ENCODE measurements at regions not wholly inside any gene's neighbourhood (a gene's known extent, or its start where the extent isn't known, plus 50 kb on each side); places are given as distances from the start of the nearest gene placed in this dataset.

DNA sequence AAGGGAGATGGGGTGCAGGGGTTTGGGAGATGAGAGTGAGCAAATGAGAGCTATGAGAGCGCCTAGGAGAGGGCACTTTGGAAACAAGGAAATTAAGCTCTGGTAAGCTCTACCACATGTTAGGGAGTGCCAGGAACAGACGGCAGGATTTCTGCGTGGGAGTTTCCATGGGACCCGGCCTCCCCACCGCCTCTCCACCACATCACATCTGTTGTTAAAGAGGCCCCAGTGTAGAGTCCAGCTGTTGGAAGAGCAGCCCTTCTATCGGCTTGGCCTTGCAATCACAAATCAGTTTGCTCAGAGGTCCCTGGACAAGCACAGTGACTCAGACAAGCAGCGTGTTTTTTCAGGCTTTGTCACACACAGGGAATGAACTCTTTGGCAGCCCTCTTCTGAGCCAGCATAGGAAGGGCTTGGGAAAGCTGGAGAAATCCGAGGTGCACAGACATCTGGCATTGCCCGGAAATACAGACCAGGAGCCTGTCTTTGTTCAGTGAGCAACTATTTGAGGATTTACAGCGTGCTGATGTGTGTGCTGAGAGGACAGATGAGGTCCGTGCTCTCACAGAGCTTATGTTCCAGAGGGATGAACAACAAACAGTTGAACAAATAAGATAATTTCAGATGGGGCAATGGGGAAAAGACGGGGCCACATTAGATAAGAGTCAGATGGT, 370.6 kb upstream of the PROK2 start:
- in situ Hi-C loops (cut with MboI; ENCODE audit: low pct_ligation_motif_present in 1 of 4, low pct_unique_long_range_greater_than_20kb in 1 of 4, low sequenced_read_pairs in 3 of 4) (no loop called here), intact Hi-C loops (cut with DNase I; ENCODE audit: low total_unique reads) (loop anchor here (5.0 kb wide), 1 partner anchor 1297 kb away; no protein-coding TSS in a partner anchor)
- Histone ChIP-seq H3K27ac (peak overlapping the region; percentile 74 to 78 (median 76)), H3K4me3 (no peak overlapping the region), H3K36me3 (no peaks in the 10 kb centered on the region), H3K9me3 (no peaks in the 10 kb centered on the region), H3K27me3 (no peaks in the 10 kb centered on the region), H3K4me1 (peaks cover 18 to 48% (median 41%) of the 10 kb centered on the region in 4 donors)
- peak in 2 of 3 donors; percentile 39 to 58 for TF ChIP-seq POLR2AphosphoS5 (IDR thresholded peaks at IDR 0.05)
- TF ChIP-seq, protein P1, sequence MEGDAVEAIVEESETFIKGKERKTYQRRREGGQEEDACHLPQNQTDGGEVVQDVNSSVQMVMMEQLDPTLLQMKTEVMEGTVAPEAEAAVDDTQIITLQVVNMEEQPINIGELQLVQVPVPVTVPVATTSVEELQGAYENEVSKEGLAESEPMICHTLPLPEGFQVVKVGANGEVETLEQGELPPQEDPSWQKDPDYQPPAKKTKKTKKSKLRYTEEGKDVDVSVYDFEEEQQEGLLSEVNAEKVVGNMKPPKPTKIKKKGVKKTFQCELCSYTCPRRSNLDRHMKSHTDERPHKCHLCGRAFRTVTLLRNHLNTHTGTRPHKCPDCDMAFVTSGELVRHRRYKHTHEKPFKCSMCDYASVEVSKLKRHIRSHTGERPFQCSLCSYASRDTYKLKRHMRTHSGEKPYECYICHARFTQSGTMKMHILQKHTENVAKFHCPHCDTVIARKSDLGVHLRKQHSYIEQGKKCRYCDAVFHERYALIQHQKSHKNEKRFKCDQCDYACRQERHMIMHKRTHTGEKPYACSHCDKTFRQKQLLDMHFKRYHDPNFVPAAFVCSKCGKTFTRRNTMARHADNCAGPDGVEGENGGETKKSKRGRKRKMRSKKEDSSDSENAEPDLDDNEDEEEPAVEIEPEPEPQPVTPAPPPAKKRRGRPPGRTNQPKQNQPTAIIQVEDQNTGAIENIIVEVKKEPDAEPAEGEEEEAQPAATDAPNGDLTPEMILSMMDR (IDR thresholded peaks at IDR 0.05): no peak
- WGBS, 2 donors (ENCODE audit: low coverage in 1 of 2): 29 to 48% methylated on average over 4 to 12 of the region's 12 CpGs
- peak; percentile 53 for DNase-seq

DNA sequence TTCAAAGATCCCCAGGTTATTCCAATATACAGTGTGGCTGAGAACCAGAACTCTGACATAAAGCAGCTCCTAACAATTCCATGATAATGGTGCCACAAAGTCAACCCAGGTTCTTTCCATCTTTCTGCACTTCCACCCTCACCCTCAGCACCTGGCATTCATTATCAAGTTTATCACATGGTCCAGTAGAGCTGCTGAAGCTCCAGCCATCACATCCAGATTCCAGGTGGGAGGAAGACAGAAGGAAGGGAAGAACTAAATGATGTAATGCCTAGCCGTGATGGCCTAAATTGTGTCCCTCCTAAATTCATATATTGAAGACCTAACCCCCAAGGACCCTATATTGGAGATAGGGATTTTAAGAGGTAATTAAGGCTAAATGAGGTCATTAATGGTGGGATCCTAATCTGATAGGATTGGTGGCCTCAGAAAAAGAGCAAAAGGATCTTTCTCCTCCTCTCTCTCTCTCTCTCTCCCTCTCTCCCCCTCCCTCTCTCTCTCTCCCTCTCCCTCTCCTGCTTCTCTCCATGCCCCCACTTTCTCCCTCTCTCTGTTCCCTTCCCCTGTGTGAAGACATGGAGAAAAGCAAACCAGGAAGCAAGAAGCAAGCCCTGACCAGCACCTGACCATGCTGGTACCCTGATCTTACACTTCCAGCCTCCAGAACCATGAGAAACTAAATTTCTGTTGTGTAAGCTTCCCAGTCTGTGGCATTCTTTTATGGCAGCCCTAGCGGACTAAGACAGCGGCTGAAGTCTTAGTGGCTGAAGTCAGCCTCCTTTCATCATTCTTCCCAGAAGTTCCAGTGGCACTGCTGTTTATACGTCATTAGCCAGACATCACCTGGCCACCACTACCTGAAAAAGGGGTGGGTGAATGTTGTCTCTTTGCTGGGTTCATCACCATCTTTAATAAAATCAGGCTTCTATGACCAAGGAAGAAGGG, 369.7 kb upstream of the PROK2 start:
- H3K4me1 ChIP-seq: peaks cover 18 to 51% (median 44%) of the 10 kb centered on the region in 4 donors
- DNase-seq: no peak
- in situ Hi-C loops (cut with MboI; ENCODE audit: low pct_ligation_motif_present in 1 of 4, low pct_unique_long_range_greater_than_20kb in 1 of 4, low sequenced_read_pairs in 3 of 4): no loop called here
- 83 to 92% methylated on average over 4 of the region's 4 CpGs for WGBS, 2 donors (ENCODE audit: low coverage in 1 of 2)
- no peaks in the 10 kb centered on the region for H3K27me3 ChIP-seq
- TF ChIP-seq POLR2AphosphoS5 (IDR thresholded peaks at IDR 0.05) (peak in 1 of 3 donors; percentile 21), POLR2A (IDR thresholded peaks at IDR 0.05) (no peak), EP300 (IDR thresholded peaks at IDR 0.05; ENCODE audit: low read depth) (no peak)
- TF ChIP-seq, protein P1 (IDR thresholded peaks at IDR 0.05): no peak
- intact Hi-C loops (cut with DNase I; ENCODE audit: low total_unique reads): loop anchor here (5.0 kb wide), 1 partner anchor 1298 kb away; no protein-coding TSS in a partner anchor
- no peak overlapping the region for H3K4me3 ChIP-seq
- no peaks in the 10 kb centered on the region for H3K36me3 ChIP-seq
- peak overlapping the region; percentile 74 to 78 (median 76) for H3K27ac ChIP-seq
- H3K9me3 ChIP-seq: no peaks in the 10 kb centered on the region

DNA sequence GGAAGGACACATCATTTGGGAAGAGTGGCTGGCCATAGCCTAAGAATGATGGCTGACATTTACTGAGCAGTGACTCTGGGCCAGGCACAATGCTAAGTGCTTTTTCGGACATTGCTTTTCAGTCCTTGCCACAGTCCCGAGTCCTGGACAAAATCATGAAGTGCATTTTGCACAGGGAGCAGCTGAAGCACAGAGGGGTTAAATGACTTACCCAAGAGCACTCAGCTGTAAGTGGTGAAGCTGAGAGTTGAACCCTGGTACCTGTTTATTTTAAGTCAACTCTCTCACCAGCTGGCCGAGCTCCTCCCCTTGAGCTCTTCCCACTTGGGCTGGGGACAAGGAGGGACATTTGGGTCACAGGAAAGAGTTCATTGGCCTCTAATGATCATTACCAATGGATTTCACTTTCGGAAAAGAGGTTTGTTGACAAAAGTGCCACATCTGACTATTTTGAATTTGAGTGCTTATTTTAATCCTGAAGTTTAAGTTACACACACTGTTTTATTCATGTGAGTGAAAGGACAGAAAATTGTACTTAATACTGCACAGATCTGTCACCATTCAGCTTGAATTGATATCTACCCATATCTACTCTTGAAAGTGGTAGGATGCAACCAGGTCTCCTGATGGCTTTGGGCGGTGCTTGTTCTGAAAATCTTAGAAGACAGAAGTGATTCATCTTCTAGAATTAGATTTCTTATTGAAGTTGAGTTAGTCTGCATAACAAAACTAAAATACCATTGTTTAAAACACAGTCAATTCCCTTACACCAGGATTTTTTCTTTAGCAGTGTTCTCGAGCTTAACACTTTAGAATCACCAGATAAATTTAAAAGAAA, 368.7 kb upstream of the PROK2 start:
- Histone ChIP-seq H3K4me1 (peaks cover 18 to 51% (median 44%) of the 10 kb centered on the region in 4 donors), H3K4me3 (peak overlapping the region in 1 of 4 donors; percentile 11), H3K27ac (peak overlapping the region; percentile 80 to 87 (median 84)), H3K36me3 (no peaks in the 10 kb centered on the region), H3K27me3 (no peaks in the 10 kb centered on the region), H3K9me3 (no peaks in the 10 kb centered on the region)
- WGBS, 2 donors (ENCODE audit: low coverage in 1 of 2): 57 to 77% methylated on average over 3 to 6 of the region's 6 CpGs
- TF ChIP-seq POLR2AphosphoS5 (IDR thresholded peaks at IDR 0.05): no peak
- TF ChIP-seq, protein P1 (IDR thresholded peaks at IDR 0.05): no peak
- TF ChIP-seq EP300 (IDR thresholded peaks at IDR 0.05; ENCODE audit: low read depth): no peak
- TF ChIP-seq POLR2A (IDR thresholded peaks at IDR 0.05): no peak
- intact Hi-C loops (cut with DNase I; ENCODE audit: low total_unique reads): no loop called here
- in situ Hi-C loops (cut with MboI; ENCODE audit: low pct_ligation_motif_present in 1 of 4, low pct_unique_long_range_greater_than_20kb in 1 of 4, low sequenced_read_pairs in 3 of 4): no loop called here
- DNase-seq: no peak

All from transverse colon (tissue), 4 donors.